Calu3 (cell line): ENCODE measurements at regions not wholly inside any gene's neighbourhood (a gene's known extent, or its start where the extent isn't known, plus 50 kb on each side); places are given as distances from the start of the nearest gene placed in this dataset.

ENCODE experiments used
- BruUV-seq: library from RNA; stranded (reverse); fragments of 400-500 nt; replicated peaks from 2 replicates; lab custom pipeline; 2021; lab: Mats Ljungman, UMichigan
- CTCF ChIA-PET: fragments of 300-600 bp; sonication (Branson Sonifier 250); formaldehyde crosslinking; loops from one replicate; lab custom pipeline; 2022; ENCODE audit warnings: antibody characterized with exemption; lab: Charles Lee
- DNase-seq: peaks from one replicate; pipeline ENCODE4 v3.0.0; 2022
- H3K27ac Mint-ChIP-seq: one replicate; pipeline ENCODE4 v1.8.0; 2022; ENCODE audit warnings: mixed read lengths; ENCODE audit not compliant: unreplicated experiment
- H3K27me3 Mint-ChIP-seq: one replicate; pipeline ENCODE4 v1.8.0; 2022; ENCODE audit warnings: mixed read lengths; ENCODE audit not compliant: unreplicated experiment
- H3K36me3 Mint-ChIP-seq: one replicate; pipeline ENCODE4 v1.8.0; 2022; ENCODE audit warnings: mild to moderate bottlenecking, moderate library complexity, mixed read lengths; ENCODE audit not compliant: insufficient read depth, unreplicated experiment
- H3K4me1 Mint-ChIP-seq: one replicate; pipeline ENCODE4 v1.8.0; 2022; ENCODE audit warnings: mild to moderate bottlenecking, low read depth, mixed read lengths; ENCODE audit not compliant: unreplicated experiment
- H3K4me3 Mint-ChIP-seq: one replicate; pipeline ENCODE4 v1.8.0; 2022; ENCODE audit warnings: mild to moderate bottlenecking, low read depth, moderate library complexity, mixed read lengths; ENCODE audit not compliant: unreplicated experiment
- H3K9me3 Mint-ChIP-seq: one replicate; pipeline ENCODE4 v1.8.0; 2022; ENCODE audit warnings: low read depth, mixed read lengths; ENCODE audit not compliant: unreplicated experiment
- CTCF ChIP-seq: fragments of 200-600 bp; IDR thresholded peaks from one replicate; pipeline ENCODE4 v1.8.0; 2022; ENCODE audit warnings: antibody characterized with exemption; ENCODE audit not compliant: unreplicated experiment
- intact Hi-C: fragments of 100-400 bp; cut with micrococcal nuclease; formaldehyde crosslinking; loops from one replicate; pipeline ENCODE4 v1.10.0; 2022; ENCODE audit not compliant: unreplicated experiment

- TF ChIP-seq CTCF: no peak
- no peaks in the 10 kb centered on the region for H3K4me1 Mint-ChIP-seq
- H3K36me3 Mint-ChIP-seq: no peaks in the 10 kb centered on the region
- BruUV-seq: no TSS peak
- no peak for DNase-seq
- H3K4me3 Mint-ChIP-seq: no peak overlapping the region
- intact Hi-C loops: no loop called here
- CTCF ChIA-PET: interaction anchor here (0.6 kb wide), 1 partner anchor 122 kb away, joined by 3 read pairs; no protein-coding TSS in a partner anchor
- no peaks in the 10 kb centered on the region for H3K27me3 Mint-ChIP-seq
- no peak overlapping the region for H3K27ac Mint-ChIP-seq
- H3K9me3 Mint-ChIP-seq: peaks cover 11% of the 10 kb centered on the region
Measured at GRCh38 chr1:104987210-104987609, 1237.5 kb downstream of the AMY1C start.

GRCh38 chr1:104989012-104989411, 1239.3 kb downstream of the AMY1C start:
- no peak for DNase-seq
- CTCF ChIA-PET: no interaction called here
- Mint-ChIP-seq H3K9me3 (peaks cover 9% of the 10 kb centered on the region), H3K4me3 (no peak overlapping the region), H3K4me1 (no peaks in the 10 kb centered on the region), H3K27ac (no peak overlapping the region), H3K36me3 (no peaks in the 10 kb centered on the region), H3K27me3 (no peaks in the 10 kb centered on the region)
- intact Hi-C loops: no loop called here
- no TSS peak for BruUV-seq
- no peak for TF ChIP-seq CTCF

- no peak overlapping the region for H3K4me3 Mint-ChIP-seq
- intact Hi-C loops: no loop called here
- no peaks in the 10 kb centered on the region for H3K4me1 Mint-ChIP-seq
- CTCF ChIA-PET: no interaction called here
- H3K27ac Mint-ChIP-seq: no peak overlapping the region
- no peak for TF ChIP-seq CTCF
- no peaks in the 10 kb centered on the region for H3K27me3 Mint-ChIP-seq
- H3K9me3 Mint-ChIP-seq: peaks cover 9% of the 10 kb centered on the region
- no TSS peak for BruUV-seq
- no peak for DNase-seq
- no peaks in the 10 kb centered on the region for H3K36me3 Mint-ChIP-seq
Measured at GRCh38 chr1:104991702-104992101, 1242.0 kb downstream of the AMY1C start.

- CTCF ChIA-PET: interaction anchor here (0.6 to 0.7 kb wide), 2 partner anchors 40 to 55 kb away, joined by 4 to 5 read pairs; no protein-coding TSS in a partner anchor
- no TSS peak for BruUV-seq
- no peak for TF ChIP-seq CTCF
- no peak overlapping the region for H3K4me3 Mint-ChIP-seq
- no peaks in the 10 kb centered on the region for H3K4me1 Mint-ChIP-seq
- no peaks in the 10 kb centered on the region for H3K27me3 Mint-ChIP-seq
- H3K27ac Mint-ChIP-seq: no peak overlapping the region
- no peaks in the 10 kb centered on the region for H3K36me3 Mint-ChIP-seq
- intact Hi-C loops: no loop called here
- DNase-seq: no peak
- H3K9me3 Mint-ChIP-seq: no peaks in the 10 kb centered on the region
Measured at GRCh38 chr1:105000793-105001192, 1251.1 kb downstream of the AMY1C start.
